Spleen (tissue), 7 donors: ENCODE measurements at regions not wholly inside any gene's neighbourhood (a gene's known extent, or its start where the extent isn't known, plus 50 kb on each side); places are given as distances from the start of the nearest gene placed in this dataset.

Source experiments
- CTCF ChIP-seq, 11 experiments: fragments of 200-600 bp in 7 of 11; fragments of 450-650 bp in 4 of 11; sonication (generic) in 4 of 11; IDR thresholded peaks in 8 of 11; conservative IDR thresholded peaks in 3 of 11; 1 replicate in 7 of 11; 2 replicates in 4 of 11; pipeline versions ENCODE4 v1.4.0 to v1.8.0; 2016 to 2021; ENCODE audit warnings: antibody characterized with exemption in 11 of 11, inconsistent platforms in 4 of 11, mild to moderate bottlenecking in 1 of 11
- POLR2A ChIP-seq, 3 donors: fragments of 450-650 bp; IDR thresholded peaks; one replicate each; pipeline ENCODE4 v1.5.1; 2017; ENCODE audit warnings: antibody characterized with exemption in 3 of 3, mild to moderate bottlenecking in 1 of 3
- donor health status: DM: no; HTN: no; CAD: no; lungs with moderate emphysema.
- donor health status: DM: no; HTN: no; CAD: no.
- donor health status: DM: no; HTN: no; CAD: no.

- TF ChIP-seq CTCF (IDR thresholded peaks at IDR 0.05 in 8 of 11, conservative IDR thresholded peaks at IDR 0.05 in 3 of 11) (no peak), POLR2A (IDR thresholded peaks at IDR 0.05) (no peak)
Observed at GRCh38 chr7:73966941-73967831, 60.8 kb upstream of the ELN start.
